Fibroblast of the conjunctiva (primary cell): ENCODE measurements at regions not wholly inside any gene's neighbourhood (a gene's known extent, or its start where the extent isn't known, plus 50 kb on each side); places are given as distances from the start of the nearest gene placed in this dataset.

ENCODE experiments used
- DNase-seq: peaks from one replicate; pipeline ENCODE4 v3.0.0-alpha.2; 2010; ENCODE audit warnings: low read depth

GRCh38 chr1:58310881-58311280, 235.6 kb downstream of the OMA1 start:
- DNase-seq: no peak

- no peak for DNase-seq
Measured at GRCh38 chr1:58310469-58310868, 236.1 kb downstream of the OMA1 start.

- no peak for DNase-seq
Measured at GRCh38 chr1:58308206-58308605, 238.3 kb downstream of the OMA1 start.

- no peak for DNase-seq
Measured at GRCh38 chr1:58307431-58307830, 239.1 kb downstream of the OMA1 start.

GRCh38 chr1:58305622-58306021, 240.9 kb downstream of the OMA1 start:
- no peak for DNase-seq

GRCh38 chr1:58304346-58304975, 242.1 kb downstream of the OMA1 start:
- DNase-seq: no peak

- DNase-seq: no peak
Measured at GRCh38 chr1:58303841-58304240, 242.7 kb downstream of the OMA1 start.

GRCh38 chr1:58293388-58293787, 253.1 kb downstream of the OMA1 start:
- DNase-seq: no peak

- DNase-seq: no peak
Measured at GRCh38 chr1:58290685-58291372, 255.7 kb downstream of the OMA1 start.

- DNase-seq: no peak
Measured at GRCh38 chr1:58288624-58289142, 257.8 kb downstream of the OMA1 start.

GRCh38 chr1:58287894-58288623, 258.5 kb downstream of the OMA1 start:
- no peak for DNase-seq

- DNase-seq: no peak
Measured at GRCh38 chr1:58284225-58284510, 262.4 kb downstream of the OMA1 start.

- no peak for DNase-seq
Measured at GRCh38 chr1:58283388-58284224, 262.9 kb downstream of the OMA1 start.

- DNase-seq: no peak
Measured at GRCh38 chr1:58282623-58283387, 263.7 kb downstream of the OMA1 start.

- DNase-seq: no peak
Measured at GRCh38 chr1:58266242-58266641, 280.3 kb downstream of the OMA1 start.

GRCh38 chr1:58264462-58264861, 282.1 kb downstream of the OMA1 start:
- no peak for DNase-seq

GRCh38 chr1:58262702-58263101, 283.8 kb downstream of the OMA1 start:
- DNase-seq: no peak

- DNase-seq: no peak
Measured at GRCh38 chr1:58258082-58258481, 288.4 kb downstream of the OMA1 start.

- DNase-seq: no peak
Measured at GRCh38 chr1:58257003-58257402, 289.5 kb downstream of the OMA1 start.

- no peak for DNase-seq
Measured at GRCh38 chr1:58256546-58256945, 290.0 kb downstream of the OMA1 start.

- no peak for DNase-seq
Measured at GRCh38 chr1:58256041-58256440, 290.5 kb downstream of the OMA1 start.

GRCh38 chr1:58255192-58255591, 291.3 kb downstream of the OMA1 start:
- DNase-seq: no peak
